ENCODE measurements at regions not wholly inside any gene's neighbourhood (a gene's known extent, or its start where the extent isn't known, plus 50 kb on each side); places are given as distances from the start of the nearest gene placed in this dataset.

DNA sequence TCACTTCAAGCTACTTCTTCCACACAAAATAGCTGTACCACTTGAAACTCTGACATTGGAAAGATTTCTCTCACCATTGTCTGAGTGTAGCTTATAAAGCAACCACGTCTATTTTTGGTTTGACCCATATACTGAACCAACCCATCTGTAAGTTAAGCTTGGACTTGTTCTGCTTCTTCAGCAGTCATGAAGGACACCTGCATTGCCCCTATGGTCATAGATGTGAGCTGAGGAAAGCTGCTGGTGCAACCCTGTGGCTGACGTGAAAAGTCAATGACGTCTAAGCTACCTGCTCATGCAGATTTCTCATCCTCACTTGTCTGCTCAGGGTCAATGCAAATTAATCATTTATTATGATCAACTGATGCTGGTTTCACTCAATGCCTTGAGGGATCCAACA, 417.4 kb downstream of the CETN3 start:
- TF ChIP-seq ZFP30 (CRISPR knock-in tag; IDR thresholded peaks at IDR 0.05) (no peak), ARNTL (CRISPR knock-in tag; IDR thresholded peaks at IDR 0.05; ENCODE audit: borderline replicate concordance, low read depth) (no peak), TOX (CRISPR knock-in tag; IDR thresholded peaks at IDR 0.05; ENCODE audit: borderline replicate concordance) (no peak), BACH2 (CRISPR knock-in tag; IDR thresholded peaks at IDR 0.05; ENCODE audit: borderline replicate concordance) (no peak), ESRRG (CRISPR knock-in tag; IDR thresholded peaks at IDR 0.05) (no peak)
- TF ChIP-seq, protein P1, sequence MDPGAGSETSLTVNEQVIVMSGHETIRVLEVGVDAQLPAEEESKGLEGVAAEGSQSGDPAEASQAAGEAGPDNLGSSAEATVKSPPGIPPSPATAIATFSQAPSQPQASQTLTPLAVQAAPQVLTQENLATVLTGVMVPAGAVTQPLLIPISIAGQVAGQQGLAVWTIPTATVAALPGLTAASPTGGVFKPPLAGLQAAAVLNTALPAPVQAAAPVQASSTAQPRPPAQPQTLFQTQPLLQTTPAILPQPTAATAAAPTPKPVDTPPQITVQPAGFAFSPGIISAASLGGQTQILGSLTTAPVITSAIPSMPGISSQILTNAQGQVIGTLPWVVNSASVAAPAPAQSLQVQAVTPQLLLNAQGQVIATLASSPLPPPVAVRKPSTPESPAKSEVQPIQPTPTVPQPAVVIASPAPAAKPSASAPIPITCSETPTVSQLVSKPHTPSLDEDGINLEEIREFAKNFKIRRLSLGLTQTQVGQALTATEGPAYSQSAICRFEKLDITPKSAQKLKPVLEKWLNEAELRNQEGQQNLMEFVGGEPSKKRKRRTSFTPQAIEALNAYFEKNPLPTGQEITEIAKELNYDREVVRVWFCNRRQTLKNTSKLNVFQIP (CRISPR knock-in tag; IDR thresholded peaks at IDR 0.05; ENCODE audit: borderline replicate concordance, low read depth), result no peak
- TF ChIP-seq, protein P2, sequence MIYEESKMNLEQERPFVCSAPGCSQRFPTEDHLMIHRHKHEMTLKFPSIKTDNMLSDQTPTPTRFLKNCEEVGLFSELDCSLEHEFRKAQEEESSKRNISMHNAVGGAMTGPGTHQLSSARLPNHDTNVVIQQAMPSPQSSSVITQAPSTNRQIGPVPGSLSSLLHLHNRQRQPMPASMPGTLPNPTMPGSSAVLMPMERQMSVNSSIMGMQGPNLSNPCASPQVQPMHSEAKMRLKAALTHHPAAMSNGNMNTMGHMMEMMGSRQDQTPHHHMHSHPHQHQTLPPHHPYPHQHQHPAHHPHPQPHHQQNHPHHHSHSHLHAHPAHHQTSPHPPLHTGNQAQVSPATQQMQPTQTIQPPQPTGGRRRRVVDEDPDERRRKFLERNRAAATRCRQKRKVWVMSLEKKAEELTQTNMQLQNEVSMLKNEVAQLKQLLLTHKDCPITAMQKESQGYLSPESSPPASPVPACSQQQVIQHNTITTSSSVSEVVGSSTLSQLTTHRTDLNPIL (CRISPR knock-in tag; IDR thresholded peaks at IDR 0.05; ENCODE audit: low read depth), result no peak
- TF ChIP-seq, protein P3, sequence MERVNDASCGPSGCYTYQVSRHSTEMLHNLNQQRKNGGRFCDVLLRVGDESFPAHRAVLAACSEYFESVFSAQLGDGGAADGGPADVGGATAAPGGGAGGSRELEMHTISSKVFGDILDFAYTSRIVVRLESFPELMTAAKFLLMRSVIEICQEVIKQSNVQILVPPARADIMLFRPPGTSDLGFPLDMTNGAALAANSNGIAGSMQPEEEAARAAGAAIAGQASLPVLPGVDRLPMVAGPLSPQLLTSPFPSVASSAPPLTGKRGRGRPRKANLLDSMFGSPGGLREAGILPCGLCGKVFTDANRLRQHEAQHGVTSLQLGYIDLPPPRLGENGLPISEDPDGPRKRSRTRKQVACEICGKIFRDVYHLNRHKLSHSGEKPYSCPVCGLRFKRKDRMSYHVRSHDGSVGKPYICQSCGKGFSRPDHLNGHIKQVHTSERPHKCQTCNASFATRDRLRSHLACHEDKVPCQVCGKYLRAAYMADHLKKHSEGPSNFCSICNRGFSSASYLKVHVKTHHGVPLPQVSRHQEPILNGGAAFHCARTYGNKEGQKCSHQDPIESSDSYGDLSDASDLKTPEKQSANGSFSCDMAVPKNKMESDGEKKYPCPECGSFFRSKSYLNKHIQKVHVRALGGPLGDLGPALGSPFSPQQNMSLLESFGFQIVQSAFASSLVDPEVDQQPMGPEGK (CRISPR knock-in tag; IDR thresholded peaks at IDR 0.05; ENCODE audit: borderline replicate concordance), result no peak

DNA sequence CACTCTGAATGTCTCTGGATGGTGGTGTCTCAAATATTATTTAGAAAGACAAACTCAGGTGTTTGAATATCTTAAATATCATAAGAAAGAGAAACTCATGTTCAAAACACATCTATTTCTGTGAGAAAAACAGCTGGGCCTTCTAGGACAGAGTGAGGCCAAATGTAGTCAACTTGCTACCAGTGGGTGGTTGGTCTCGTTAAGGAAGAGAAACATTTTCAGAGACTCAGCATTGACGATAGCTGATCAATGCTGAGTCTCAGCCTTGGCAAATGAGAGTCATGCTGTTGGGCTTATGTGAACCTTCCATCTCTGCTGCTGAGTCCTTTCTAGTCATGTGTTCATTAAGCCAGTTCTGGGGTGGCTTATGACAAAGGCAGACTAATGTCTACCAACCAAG, 418.0 kb downstream of the CETN3 start:
- no peak for ATAC-seq
- TF ChIP-seq, protein P4, sequence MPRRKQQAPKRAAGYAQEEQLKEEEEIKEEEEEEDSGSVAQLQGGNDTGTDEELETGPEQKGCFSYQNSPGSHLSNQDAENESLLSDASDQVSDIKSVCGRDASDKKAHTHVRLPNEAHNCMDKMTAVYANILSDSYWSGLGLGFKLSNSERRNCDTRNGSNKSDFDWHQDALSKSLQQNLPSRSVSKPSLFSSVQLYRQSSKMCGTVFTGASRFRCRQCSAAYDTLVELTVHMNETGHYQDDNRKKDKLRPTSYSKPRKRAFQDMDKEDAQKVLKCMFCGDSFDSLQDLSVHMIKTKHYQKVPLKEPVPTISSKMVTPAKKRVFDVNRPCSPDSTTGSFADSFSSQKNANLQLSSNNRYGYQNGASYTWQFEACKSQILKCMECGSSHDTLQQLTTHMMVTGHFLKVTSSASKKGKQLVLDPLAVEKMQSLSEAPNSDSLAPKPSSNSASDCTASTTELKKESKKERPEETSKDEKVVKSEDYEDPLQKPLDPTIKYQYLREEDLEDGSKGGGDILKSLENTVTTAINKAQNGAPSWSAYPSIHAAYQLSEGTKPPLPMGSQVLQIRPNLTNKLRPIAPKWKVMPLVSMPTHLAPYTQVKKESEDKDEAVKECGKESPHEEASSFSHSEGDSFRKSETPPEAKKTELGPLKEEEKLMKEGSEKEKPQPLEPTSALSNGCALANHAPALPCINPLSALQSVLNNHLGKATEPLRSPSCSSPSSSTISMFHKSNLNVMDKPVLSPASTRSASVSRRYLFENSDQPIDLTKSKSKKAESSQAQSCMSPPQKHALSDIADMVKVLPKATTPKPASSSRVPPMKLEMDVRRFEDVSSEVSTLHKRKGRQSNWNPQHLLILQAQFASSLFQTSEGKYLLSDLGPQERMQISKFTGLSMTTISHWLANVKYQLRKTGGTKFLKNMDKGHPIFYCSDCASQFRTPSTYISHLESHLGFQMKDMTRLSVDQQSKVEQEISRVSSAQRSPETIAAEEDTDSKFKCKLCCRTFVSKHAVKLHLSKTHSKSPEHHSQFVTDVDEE (CRISPR knock-in tag; IDR thresholded peaks at IDR 0.05), result no peak
- TF ChIP-seq PPARA (CRISPR knock-in tag; IDR thresholded peaks at IDR 0.05; ENCODE audit: borderline replicate concordance) (no peak), SNAI2 (CRISPR knock-in tag; IDR thresholded peaks at IDR 0.05) (no peak)

More for the DNA sequence above, 417.4 kb downstream of the CETN3 start:
- ATAC-seq, result no peak

DNA sequence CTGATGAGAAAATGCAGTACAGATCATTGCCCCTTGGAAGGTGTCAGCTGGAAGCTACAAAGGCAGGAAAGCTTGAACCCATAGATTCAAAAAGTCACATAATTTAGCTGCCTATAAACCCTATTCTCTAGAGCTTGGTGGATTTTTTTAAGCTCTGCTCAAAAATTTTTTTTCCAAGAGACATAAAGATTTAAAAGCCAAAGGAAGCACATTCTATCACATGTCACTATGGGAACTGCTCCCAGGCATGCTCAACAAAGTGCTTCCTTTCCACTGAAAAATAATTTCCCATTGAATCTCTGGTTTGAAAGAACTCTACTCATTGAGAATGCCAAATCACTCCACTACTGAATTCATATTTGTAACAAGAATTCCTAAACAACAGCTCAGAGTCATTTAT, 419.8 kb downstream of the CETN3 start:
- no peak for ATAC-seq
- TF ChIP-seq ZFP30 (CRISPR knock-in tag; IDR thresholded peaks at IDR 0.05) (no peak), ZFP3 (CRISPR knock-in tag; IDR thresholded peaks at IDR 0.05) (no peak), PPARA (CRISPR knock-in tag; IDR thresholded peaks at IDR 0.05; ENCODE audit: borderline replicate concordance) (no peak), ZNF70 (CRISPR knock-in tag; IDR thresholded peaks at IDR 0.05) (no peak), SNAI2 (CRISPR knock-in tag; IDR thresholded peaks at IDR 0.05) (no peak), TOX (CRISPR knock-in tag; IDR thresholded peaks at IDR 0.05; ENCODE audit: borderline replicate concordance) (no peak), GLIS3 (CRISPR knock-in tag; IDR thresholded peaks at IDR 0.05) (no peak), ESRRG (CRISPR knock-in tag; IDR thresholded peaks at IDR 0.05) (no peak), ZC3H10 (CRISPR knock-in tag; IDR thresholded peaks at IDR 0.05) (no peak), ZNF8 (CRISPR knock-in tag; IDR thresholded peaks at IDR 0.05) (no peak), ISL1 (CRISPR knock-in tag; IDR thresholded peaks at IDR 0.05) (no peak), OSR1 (CRISPR knock-in tag; IDR thresholded peaks at IDR 0.05) (no peak)
- TF ChIP-seq, protein P2 (CRISPR knock-in tag; IDR thresholded peaks at IDR 0.05; ENCODE audit: low read depth), result no peak
- TF ChIP-seq, protein P3 (CRISPR knock-in tag; IDR thresholded peaks at IDR 0.05; ENCODE audit: borderline replicate concordance), result no peak
- TF ChIP-seq, protein P5, sequence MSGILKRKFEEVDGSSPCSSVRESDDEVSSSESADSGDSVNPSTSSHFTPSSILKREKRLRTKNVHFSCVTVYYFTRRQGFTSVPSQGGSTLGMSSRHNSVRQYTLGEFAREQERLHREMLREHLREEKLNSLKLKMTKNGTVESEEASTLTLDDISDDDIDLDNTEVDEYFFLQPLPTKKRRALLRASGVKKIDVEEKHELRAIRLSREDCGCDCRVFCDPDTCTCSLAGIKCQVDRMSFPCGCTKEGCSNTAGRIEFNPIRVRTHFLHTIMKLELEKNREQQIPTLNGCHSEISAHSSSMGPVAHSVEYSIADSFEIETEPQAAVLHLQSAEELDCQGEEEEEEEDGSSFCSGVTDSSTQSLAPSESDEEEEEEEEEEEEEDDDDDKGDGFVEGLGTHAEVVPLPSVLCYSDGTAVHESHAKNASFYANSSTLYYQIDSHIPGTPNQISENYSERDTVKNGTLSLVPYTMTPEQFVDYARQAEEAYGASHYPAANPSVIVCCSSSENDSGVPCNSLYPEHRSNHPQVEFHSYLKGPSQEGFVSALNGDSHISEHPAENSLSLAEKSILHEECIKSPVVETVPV (CRISPR knock-in tag; IDR thresholded peaks at IDR 0.05), result no peak
